ENCODE measurements at regions not wholly inside any gene's neighbourhood (a gene's known extent, or its start where the extent isn't known, plus 50 kb on each side); places are given as distances from the start of the nearest gene placed in this dataset.
"Not testable (repeated sequence)": the region's sequence is repeated elsewhere in the genome, so short reads cannot be mapped to it uniquely, and the experiment has no call there.

GRCh38 chr13:47873319-47873718 lies 127.8 kb downstream of the SUCLA2 start:
- H3F3A ChIP-seq (ENCODE audit: insufficient read depth, low read length, poor library complexity, severe bottlenecking); H3K9me3 ChIP-seq (ENCODE audit: low read length); H3K9me2 ChIP-seq (ENCODE audit: insufficient read depth, low read length): not testable (repeated sequence)

GRCh38 chr13:47869776-47870175 lies 131.3 kb downstream of the SUCLA2 start:
- Histone ChIP-seq H3K27ac (ENCODE audit: low read length) (no peak overlapping the region), H3K9me3 (ENCODE audit: low read length) (no peaks in the 10 kb centered on the region), H3K36me3 (ENCODE audit: insufficient read depth, low read length) (no peaks in the 10 kb centered on the region), H4K20me1 (ENCODE audit: insufficient read depth) (no peaks in the 10 kb centered on the region), H3F3A (ENCODE audit: insufficient read depth, low read length, poor library complexity, severe bottlenecking) (no peaks in the 10 kb centered on the region), H3K4me3 (ENCODE audit: low read length) (no peak overlapping the region), H3K9ac (ENCODE audit: low read length) (no peak overlapping the region), H3K79me2 (replicated peaks; ENCODE audit: insufficient read depth, low read length) (no peaks in the 10 kb centered on the region), H3K4me2 (ENCODE audit: low read length) (no peak overlapping the region), H2AFZ (ENCODE audit: low read depth, low read length) (no peak overlapping the region), H3K9me2 (ENCODE audit: insufficient read depth, low read length) (no peaks in the 10 kb centered on the region), H3K27me3 (ENCODE audit: insufficient read depth, low read depth, low read length) (no peaks in the 10 kb centered on the region)
- no peak for TF ChIP-seq TAF1 (IDR thresholded peaks at IDR 0.05; ENCODE audit: low read depth)

More at GRCh38 chr13:47873319-47873718, 127.8 kb downstream of the SUCLA2 start:
- not testable (repeated sequence) for H4K20me1 ChIP-seq (ENCODE audit: insufficient read depth); H3K4me2 ChIP-seq (ENCODE audit: low read length); H2AFZ ChIP-seq (ENCODE audit: low read depth, low read length); H3K36me3 ChIP-seq (ENCODE audit: insufficient read depth, low read length); H3K27ac ChIP-seq (ENCODE audit: low read length); H3K27me3 ChIP-seq (ENCODE audit: insufficient read depth, low read depth, low read length); H3K9ac ChIP-seq (ENCODE audit: low read length); H3K4me3 ChIP-seq (ENCODE audit: low read length); H3K79me2 ChIP-seq (replicated peaks; ENCODE audit: insufficient read depth, low read length)

- Histone ChIP-seq H3F3A (ENCODE audit: insufficient read depth, low read length, poor library complexity, severe bottlenecking) (no peaks in the 10 kb centered on the region), H3K27ac (ENCODE audit: low read length) (no peak overlapping the region), H3K9me3 (ENCODE audit: low read length) (no peaks in the 10 kb centered on the region), H2AFZ (ENCODE audit: low read depth, low read length) (no peak overlapping the region), H3K9ac (ENCODE audit: low read length) (no peak overlapping the region), H3K9me2 (ENCODE audit: insufficient read depth, low read length) (no peaks in the 10 kb centered on the region), H3K27me3 (ENCODE audit: insufficient read depth, low read depth, low read length) (no peaks in the 10 kb centered on the region), H3K4me2 (ENCODE audit: low read length) (no peak overlapping the region), H3K79me2 (replicated peaks; ENCODE audit: insufficient read depth, low read length) (no peaks in the 10 kb centered on the region), H3K4me3 (ENCODE audit: low read length) (no peak overlapping the region), H4K20me1 (ENCODE audit: insufficient read depth) (no peaks in the 10 kb centered on the region), H3K36me3 (ENCODE audit: insufficient read depth, low read length) (no peaks in the 10 kb centered on the region)
- TF ChIP-seq CTCF (IDR thresholded peaks at IDR 0.05; ENCODE audit: poor library complexity, severe bottlenecking): no peak
These were observed 135.2 kb downstream of the SUCLA2 start for GRCh38 chr13:47865883-47866282.

- Histone ChIP-seq H3K27me3 (ENCODE audit: insufficient read depth, low read depth, low read length) (no peaks in the 10 kb centered on the region), H3F3A (ENCODE audit: insufficient read depth, low read length, poor library complexity, severe bottlenecking) (no peaks in the 10 kb centered on the region), H3K4me3 (ENCODE audit: low read length) (no peak overlapping the region), H3K9me2 (ENCODE audit: insufficient read depth, low read length) (no peaks in the 10 kb centered on the region), H3K36me3 (ENCODE audit: insufficient read depth, low read length) (no peaks in the 10 kb centered on the region), H3K4me2 (ENCODE audit: low read length) (no peak overlapping the region), H3K27ac (ENCODE audit: low read length) (no peak overlapping the region), H2AFZ (ENCODE audit: low read depth, low read length) (no peak overlapping the region), H3K79me2 (replicated peaks; ENCODE audit: insufficient read depth, low read length) (no peaks in the 10 kb centered on the region), H3K9me3 (ENCODE audit: low read length) (no peaks in the 10 kb centered on the region), H3K9ac (ENCODE audit: low read length) (no peak overlapping the region), H4K20me1 (ENCODE audit: insufficient read depth) (no peaks in the 10 kb centered on the region)
- TF ChIP-seq EZH2 (IDR thresholded peaks at IDR 0.05; ENCODE audit: borderline replicate concordance, insufficient read depth, low read length, poor library complexity, severe bottlenecking) (no peak), SMC3 (conservative IDR thresholded peaks at IDR 0.05; ENCODE audit: poor library complexity) (no peak), REST (IDR thresholded peaks at IDR 0.05; ENCODE audit: borderline replicate concordance) (no peak), MXI1 (conservative IDR thresholded peaks at IDR 0.05; ENCODE audit: poor library complexity, severe bottlenecking) (no peak), RAD21 (conservative IDR thresholded peaks at IDR 0.05) (no peak), EP300 (conservative IDR thresholded peaks at IDR 0.05; ENCODE audit: poor library complexity, severe bottlenecking) (no peak), CTCF (IDR thresholded peaks at IDR 0.05; ENCODE audit: poor library complexity, severe bottlenecking) (no peak), POLR2AphosphoS5 (IDR thresholded peaks at IDR 0.05) (no peak), TAF1 (IDR thresholded peaks at IDR 0.05; ENCODE audit: low read depth) (no peak)
These were observed 138.2 kb downstream of the SUCLA2 start for GRCh38 chr13:47862841-47863240.

Data from neural cell (in vitro differentiated cells).